GM23338 (cell line): ENCODE measurements at regions not wholly inside any gene's neighbourhood (a gene's known extent, or its start where the extent isn't known, plus 50 kb on each side); places are given as distances from the start of the nearest gene placed in this dataset.

ENCODE experiments used
- CTCF ChIP-seq, 2 experiments: fragments of 200-600 bp in 1 of 2; sonication (generic) in 1 of 2; conservative IDR thresholded peaks; 2 replicates each; pipeline versions ENCODE4 v1.5.1 to v1.6.1; 2016 to 2017; ENCODE audit warnings: antibody characterized with exemption in 2 of 2, low read depth in 2 of 2, mild to moderate bottlenecking in 2 of 2, moderate library complexity in 1 of 2
- ETS1 ChIP-seq: IDR thresholded peaks from 2 replicates; pipeline ENCODE4 v1.6.1; 2016; ENCODE audit warnings: antibody characterized with exemption
- EZH2 ChIP-seq: fragments of 200-600 bp; sonication (generic); IDR thresholded peaks from one replicate; pipeline ENCODE4 v1.8.0; 2017; ENCODE audit warnings: antibody characterized with exemption, mild to moderate bottlenecking, low read depth; ENCODE audit not compliant: unreplicated experiment
- EZH2phosphoT487 ChIP-seq: fragments of 200-600 bp; sonication (generic); IDR thresholded peaks from one replicate; pipeline ENCODE4 v1.8.1; 2018; ENCODE audit warnings: antibody characterized with exemption; ENCODE audit not compliant: unreplicated experiment
- POLR2AphosphoS5 ChIP-seq: IDR thresholded peaks from 2 replicates; pipeline ENCODE4 v1.6.1; 2016; ENCODE audit warnings: antibody characterized with exemption, low read depth
- STAT1 ChIP-seq: IDR thresholded peaks from one replicate; pipeline ENCODE4 v1.6.1; 2016; ENCODE audit warnings: antibody characterized with exemption; ENCODE audit not compliant: unreplicated experiment

GRCh38 chr18:68035774-68036522, 519.4 kb upstream of the DSEL start:
- no peak for TF ChIP-seq EZH2phosphoT487
- TF ChIP-seq CTCF (conservative IDR thresholded peaks at IDR 0.05; ENCODE audit: low read depth in 2 of 2) = no peak
- TF ChIP-seq POLR2AphosphoS5 = no peak
- TF ChIP-seq EZH2 = no peak
- no peak for TF ChIP-seq ETS1
- TF ChIP-seq STAT1 = no peak
